ENCODE measurements at regions not wholly inside any gene's neighbourhood (a gene's known extent, or its start where the extent isn't known, plus 50 kb on each side); places are given as distances from the start of the nearest gene placed in this dataset.

GRCh38 chr1:4219826-4220225 is 319.8 kb upstream of the C1orf174 start:
- TF ChIP-seq TCF12 (IDR thresholded peaks at IDR 0.05; ENCODE audit: low read depth), result no peak
- TF ChIP-seq USF1 (IDR thresholded peaks at IDR 0.05), result no peak

DNA sequence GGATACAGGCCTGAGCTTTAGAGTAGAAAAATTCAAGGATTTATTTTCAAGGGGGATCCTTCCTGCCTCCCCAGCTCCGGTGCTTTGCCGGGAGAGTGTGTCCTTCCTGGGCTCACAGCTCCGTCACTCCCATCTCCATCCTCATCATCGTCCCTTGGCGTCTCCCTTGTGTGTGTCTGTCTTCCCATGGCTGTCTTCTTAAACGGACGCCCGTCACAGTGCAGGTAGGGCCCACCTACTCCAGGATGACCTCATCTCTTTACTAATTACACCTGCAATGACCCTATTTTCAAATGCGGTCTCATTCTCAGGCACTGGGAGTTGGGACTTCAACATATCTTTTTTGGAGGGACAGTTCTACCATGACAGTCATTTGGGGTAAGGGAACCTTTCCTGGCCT is 320.3 kb upstream of the C1orf174 start:
- TF ChIP-seq MAX (IDR thresholded peaks at IDR 0.05), result no peak
- TF ChIP-seq TCF12 (IDR thresholded peaks at IDR 0.05; ENCODE audit: low read depth), result no peak
- no peak for TF ChIP-seq USF1 (IDR thresholded peaks at IDR 0.05)
- TF ChIP-seq CEBPB (IDR thresholded peaks at IDR 0.05), result no peak

DNA sequence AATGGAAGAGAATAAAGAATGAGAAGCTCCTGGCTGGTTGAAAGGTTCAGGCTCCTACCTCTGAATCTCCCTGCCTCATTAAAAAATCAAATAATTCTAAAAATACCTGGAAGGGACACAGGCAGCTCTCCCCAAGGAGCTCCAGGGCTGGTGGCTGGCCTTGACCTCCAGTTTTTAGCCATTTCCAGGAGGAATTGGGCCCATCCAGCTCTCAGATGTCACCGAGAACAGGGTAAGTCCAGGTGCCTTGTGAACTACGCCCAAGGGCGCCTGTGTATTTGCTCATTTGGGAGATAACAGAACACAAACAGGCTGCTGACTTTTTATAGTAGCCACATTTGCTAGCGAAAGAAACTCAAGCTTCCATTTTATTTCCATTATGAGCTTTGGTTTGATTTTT is 321.0 kb upstream of the C1orf174 start:
- TF ChIP-seq YY1 (IDR thresholded peaks at IDR 0.05; ENCODE audit: low read depth) (no peak), TAF1 (IDR thresholded peaks at IDR 0.05; ENCODE audit: low read depth) (no peak), EGR1 (IDR thresholded peaks at IDR 0.05) (no peak), ZBTB7A (IDR thresholded peaks at IDR 0.05; ENCODE audit: low read depth) (no peak)

GRCh38 chr1:4224684-4225467 is 324.8 kb upstream of the C1orf174 start:
- no peak for TF ChIP-seq MAX (IDR thresholded peaks at IDR 0.05)
- TF ChIP-seq TEAD4 (IDR thresholded peaks at IDR 0.05), result no peak
- no peak for TF ChIP-seq FOXM1 (IDR thresholded peaks at IDR 0.05; ENCODE audit: borderline replicate concordance, low read depth)
- TF ChIP-seq ZBTB7A (IDR thresholded peaks at IDR 0.05; ENCODE audit: low read depth), result no peak
- TF ChIP-seq CREB1 (IDR thresholded peaks at IDR 0.05; ENCODE audit: low read depth), result no peak
- TF ChIP-seq TAF1 (IDR thresholded peaks at IDR 0.05; ENCODE audit: low read depth), result no peak
- no peak for TF ChIP-seq EP300 (IDR thresholded peaks at IDR 0.05; ENCODE audit: borderline replicate concordance)
- TF ChIP-seq EGR1 (IDR thresholded peaks at IDR 0.05), result no peak
- TF ChIP-seq, protein P1, sequence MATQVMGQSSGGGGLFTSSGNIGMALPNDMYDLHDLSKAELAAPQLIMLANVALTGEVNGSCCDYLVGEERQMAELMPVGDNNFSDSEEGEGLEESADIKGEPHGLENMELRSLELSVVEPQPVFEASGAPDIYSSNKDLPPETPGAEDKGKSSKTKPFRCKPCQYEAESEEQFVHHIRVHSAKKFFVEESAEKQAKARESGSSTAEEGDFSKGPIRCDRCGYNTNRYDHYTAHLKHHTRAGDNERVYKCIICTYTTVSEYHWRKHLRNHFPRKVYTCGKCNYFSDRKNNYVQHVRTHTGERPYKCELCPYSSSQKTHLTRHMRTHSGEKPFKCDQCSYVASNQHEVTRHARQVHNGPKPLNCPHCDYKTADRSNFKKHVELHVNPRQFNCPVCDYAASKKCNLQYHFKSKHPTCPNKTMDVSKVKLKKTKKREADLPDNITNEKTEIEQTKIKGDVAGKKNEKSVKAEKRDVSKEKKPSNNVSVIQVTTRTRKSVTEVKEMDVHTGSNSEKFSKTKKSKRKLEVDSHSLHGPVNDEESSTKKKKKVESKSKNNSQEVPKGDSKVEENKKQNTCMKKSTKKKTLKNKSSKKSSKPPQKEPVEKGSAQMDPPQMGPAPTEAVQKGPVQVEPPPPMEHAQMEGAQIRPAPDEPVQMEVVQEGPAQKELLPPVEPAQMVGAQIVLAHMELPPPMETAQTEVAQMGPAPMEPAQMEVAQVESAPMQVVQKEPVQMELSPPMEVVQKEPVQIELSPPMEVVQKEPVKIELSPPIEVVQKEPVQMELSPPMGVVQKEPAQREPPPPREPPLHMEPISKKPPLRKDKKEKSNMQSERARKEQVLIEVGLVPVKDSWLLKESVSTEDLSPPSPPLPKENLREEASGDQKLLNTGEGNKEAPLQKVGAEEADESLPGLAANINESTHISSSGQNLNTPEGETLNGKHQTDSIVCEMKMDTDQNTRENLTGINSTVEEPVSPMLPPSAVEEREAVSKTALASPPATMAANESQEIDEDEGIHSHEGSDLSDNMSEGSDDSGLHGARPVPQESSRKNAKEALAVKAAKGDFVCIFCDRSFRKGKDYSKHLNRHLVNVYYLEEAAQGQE (IDR thresholded peaks at IDR 0.05; ENCODE audit: low read depth), result no peak
- no peak for TF ChIP-seq RAD21 (IDR thresholded peaks at IDR 0.05; ENCODE audit: low read depth)
- no peak for TF ChIP-seq CEBPB (IDR thresholded peaks at IDR 0.05)
- no peak for TF ChIP-seq YY1 (IDR thresholded peaks at IDR 0.05; ENCODE audit: low read depth)
- TF ChIP-seq USF1 (IDR thresholded peaks at IDR 0.05), result no peak

GRCh38 chr1:4227986-4228385 is 327.9 kb upstream of the C1orf174 start:
- TF ChIP-seq RAD21 (IDR thresholded peaks at IDR 0.05; ENCODE audit: low read depth) (no peak), EP300 (IDR thresholded peaks at IDR 0.05; ENCODE audit: borderline replicate concordance) (no peak), TEAD4 (IDR thresholded peaks at IDR 0.05) (no peak), YY1 (IDR thresholded peaks at IDR 0.05; ENCODE audit: low read depth) (no peak), MAX (IDR thresholded peaks at IDR 0.05) (no peak), USF1 (IDR thresholded peaks at IDR 0.05) (no peak), NFIC (IDR thresholded peaks at IDR 0.05) (no peak), TCF12 (IDR thresholded peaks at IDR 0.05; ENCODE audit: low read depth) (no peak), EGR1 (IDR thresholded peaks at IDR 0.05) (no peak)
- TF ChIP-seq, protein P1 (IDR thresholded peaks at IDR 0.05; ENCODE audit: low read depth), result no peak

- TF ChIP-seq TEAD4 (IDR thresholded peaks at IDR 0.05) (no peak), YY1 (IDR thresholded peaks at IDR 0.05; ENCODE audit: low read depth) (no peak), NFIC (IDR thresholded peaks at IDR 0.05) (no peak), EGR1 (IDR thresholded peaks at IDR 0.05) (no peak), USF1 (IDR thresholded peaks at IDR 0.05) (no peak), CEBPB (IDR thresholded peaks at IDR 0.05) (no peak), CREB1 (IDR thresholded peaks at IDR 0.05; ENCODE audit: low read depth) (no peak), TAF1 (IDR thresholded peaks at IDR 0.05; ENCODE audit: low read depth) (no peak), RAD21 (IDR thresholded peaks at IDR 0.05; ENCODE audit: low read depth) (no peak)
- TF ChIP-seq, protein P1 (IDR thresholded peaks at IDR 0.05; ENCODE audit: low read depth), result no peak
These were observed 353.9 kb upstream of the C1orf174 start for GRCh38 chr1:4253935-4254334.

Data from Ishikawa (cell line).